IMR-90 (cell line): ENCODE measurements at regions not wholly inside any gene's neighbourhood (a gene's known extent, or its start where the extent isn't known, plus 50 kb on each side); places are given as distances from the start of the nearest gene placed in this dataset.

Experiments
- ATAC-seq: fragments of 200-7000 bp; cut with Tn5 transposase; 2 replicates; pipeline ENCODE4 v1.9.1; 2020; ENCODE audit warnings: low read depth, mild to moderate bottlenecking, moderate library complexity
- BruUV-seq: library from RNA; stranded (reverse); fragments of 400-500 nt; replicated peaks from 2 replicates; lab custom pipeline; 2021; lab: Mats Ljungman, UMichigan
- CTCF ChIA-PET: fragments of 300-600 bp; formaldehyde crosslinking; extraction: SDS; loops from one replicate; lab custom pipeline; 2021; ENCODE audit warnings: antibody characterized with exemption; lab: Yijun Ruan, JAX
- POLR2A ChIA-PET: fragments of 300-600 bp; sonication (Branson Sonifier 250); formaldehyde crosslinking; loops from one replicate; lab custom pipeline; 2022; ENCODE audit warnings: antibody characterized with exemption; ENCODE audit not compliant: unreplicated experiment; lab: Charles Lee
- DNase-seq: peaks from one replicate; pipeline ENCODE4 v3.0.0; 2013
- H2AFZ ChIP-seq: replicated peaks from 2 replicates; pipeline ENCODE3; 2013; ENCODE audit warnings: low read length, mild to moderate bottlenecking; ENCODE audit not compliant: poor library complexity
- H2AK5ac ChIP-seq: 2 replicates; pipeline ENCODE4 v1.6.1; 2013; ENCODE audit warnings: low read depth, low read length, inconsistent platforms
- H2AK9ac ChIP-seq: replicated peaks from 2 replicates; pipeline ENCODE3; 2013; ENCODE audit warnings: mild to moderate bottlenecking, low read depth, low read length, moderate library complexity; ENCODE audit not compliant: poor library complexity
- H2BK120ac ChIP-seq: 2 replicates; pipeline ENCODE4 v1.6.1; 2013; ENCODE audit warnings: low read depth, low read length, inconsistent platforms
- H2BK15ac ChIP-seq: 3 replicates; pipeline ENCODE4 v1.6.1; 2013; ENCODE audit warnings: low read depth, low read length, inconsistent platforms
- H2BK20ac ChIP-seq: 2 replicates; pipeline ENCODE4 v1.6.1; 2013; ENCODE audit warnings: low read depth, mild to moderate bottlenecking, inconsistent platforms, low read length, moderate library complexity
- H2BK5ac ChIP-seq: 2 replicates; pipeline ENCODE4 v1.6.1; 2013; ENCODE audit warnings: mild to moderate bottlenecking, low read depth, low read length, inconsistent platforms; ENCODE audit not compliant: poor library complexity, severe bottlenecking
- H3K14ac ChIP-seq: replicated peaks from 2 replicates; pipeline ENCODE4 v1.6.1; 2013; ENCODE audit warnings: low read depth, low read length, inconsistent platforms
- H3K18ac ChIP-seq: 2 replicates; pipeline ENCODE4 v1.6.1; 2013; ENCODE audit warnings: low read depth, low read length, control low read depth
- H3K23ac ChIP-seq: 2 replicates; pipeline ENCODE4 v1.6.1; 2013; ENCODE audit warnings: low read depth, low read length, inconsistent platforms
- H3K27ac ChIP-seq: 2 replicates; pipeline ENCODE4 v1.5.1; 2013; ENCODE audit warnings: mild to moderate bottlenecking, control low read depth, low read length; ENCODE audit not compliant: insufficient read depth
- H3K27me3 ChIP-seq: 2 replicates; pipeline ENCODE4 v1.6.1; 2013; ENCODE audit warnings: low read length; ENCODE audit not compliant: control insufficient read depth, insufficient read depth
- H3K36me3 ChIP-seq: 2 replicates; pipeline ENCODE4 v1.6.1; 2013; ENCODE audit warnings: low read length, mixed read lengths; ENCODE audit not compliant: control insufficient read depth, insufficient read depth
- H3K4ac ChIP-seq: 2 replicates; pipeline ENCODE4 v1.6.1; 2013; ENCODE audit warnings: low read depth, low read length, inconsistent platforms
- H3K4me1 ChIP-seq: 2 replicates; pipeline ENCODE4 v1.6.1; 2013; ENCODE audit warnings: low read length, mixed read lengths; ENCODE audit not compliant: control insufficient read depth, insufficient read depth
- H3K4me2 ChIP-seq: 2 replicates; pipeline ENCODE4 v1.6.1; 2013; ENCODE audit warnings: low read depth, mild to moderate bottlenecking, control low read depth, low read length, moderate library complexity
- H3K4me3 ChIP-seq: 2 replicates; pipeline ENCODE4 v1.5.1; 2013; ENCODE audit warnings: low read depth, mild to moderate bottlenecking, control low read depth, low read length, moderate library complexity; ENCODE audit not compliant: insufficient read depth
- H3K56ac ChIP-seq: 2 replicates; pipeline ENCODE4 v1.6.1; 2013; ENCODE audit warnings: low read length, inconsistent platforms; ENCODE audit not compliant: insufficient read depth; ENCODE audit errors: extremely low read depth
- H3K79me1 ChIP-seq, 2 experiments: 2 replicates each; pipeline ENCODE4 v1.6.1; 2013; ENCODE audit warnings: low read length in 2 of 2, inconsistent platforms in 1 of 2, low read depth in 1 of 2
- H3K9ac ChIP-seq: 2 replicates; pipeline ENCODE4 v1.6.1; 2013; ENCODE audit warnings: low read depth, low read length, control low read depth
- H3K9me1 ChIP-seq: 2 replicates; pipeline ENCODE4 v1.6.1; 2013; ENCODE audit warnings: low read length, inconsistent platforms; ENCODE audit not compliant: insufficient read depth
- H3K9me3 ChIP-seq: 2 replicates; pipeline ENCODE4 v1.6.1; 2013; ENCODE audit warnings: low read length; ENCODE audit not compliant: control insufficient read depth, insufficient read depth
- H4K20me1 ChIP-seq: 2 replicates; pipeline ENCODE4 v1.6.1; 2013; ENCODE audit warnings: low read length, inconsistent platforms; ENCODE audit not compliant: insufficient read depth
- H4K5ac ChIP-seq: 2 replicates; pipeline ENCODE4 v1.6.1; 2013; ENCODE audit warnings: mild to moderate bottlenecking, low read depth, low read length, control low read depth
- H4K8ac ChIP-seq, 2 experiments: 2 replicates each; pipeline ENCODE4 v1.6.1; 2013; ENCODE audit warnings: low read depth in 2 of 2, low read length in 2 of 2, control low read depth in 1 of 2, inconsistent platforms in 1 of 2
- H4K91ac ChIP-seq: 2 replicates; pipeline ENCODE4 v1.6.1; 2013; ENCODE audit warnings: low read depth, low read length, inconsistent platforms; ENCODE audit not compliant: insufficient read depth
- FOS ChIP-seq: fragments of 150-350 bp; IDR thresholded peaks from 2 replicates; pipeline ENCODE4 v1.6.1; 2016; ENCODE audit warnings: low read depth, low read length
- NFE2L2 ChIP-seq: fragments of 150-350 bp; IDR thresholded peaks from 2 replicates; pipeline ENCODE4 v1.6.1; 2016; ENCODE audit warnings: low read depth, mild to moderate bottlenecking, low read length
- RAD21 ChIP-seq: IDR thresholded peaks from 2 replicates; pipeline ENCODE4 v1.6.1; 2012; ENCODE audit warnings: low read length, improper control_type of control experiment
- WGBS, 2 experiments: methylation state at CpG; one replicate each; pipeline versions ENCODE4 v1.1.5 to v1.1.7; 2013; ENCODE audit warnings: missing lambda C conversion rate in 2 of 2; ENCODE audit not compliant: insufficient read length in 1 of 2; ENCODE audit errors: extremely low coverage in 2 of 2; 5-methylcytosine and 5-hydroxymethylcytosine counted together
- dilution Hi-C: fragments of 300-500 bp; cut with HindIII; formaldehyde crosslinking; loops from one replicate; pipeline ENCODE4 v1.14.3; 2018; ENCODE audit warnings: low sequenced_read_pairs; ENCODE audit not compliant: unreplicated experiment
- in situ Hi-C: fragments of 300-500 bp; cut with MboI; formaldehyde crosslinking; loops from 3 replicates; pipeline ENCODE4 v1.14.3; 2019; ENCODE audit warnings: low sequenced_read_pairs, inconsistent platforms, mixed read lengths
- intact Hi-C: fragments of 100-400 bp; cut with micrococcal nuclease; formaldehyde crosslinking; loops from 2 replicates; pipeline ENCODE4 v1.10.0; 2022

GRCh38 chr4:31518796-31519250 lies 798.7 kb downstream of the PCDH7 start:
- ChIA-PET POLR2A (no interaction called here), CTCF (no interaction called here)
- H3K79me1 ChIP-seq, result no peaks in the 10 kb centered on the region
- no peaks in the 10 kb centered on the region for H3K9me3 ChIP-seq
- dilution Hi-C loops, result no loop called here
- no peak overlapping the region for H3K18ac ChIP-seq
- no peaks in the 10 kb centered on the region for H3K9me1 ChIP-seq
- peak; percentile 32 for DNase-seq
- in situ Hi-C loops, result no loop called here
- BruUV-seq, result no TSS peak
- no peak overlapping the region for H2BK120ac ChIP-seq
- no peaks in the 10 kb centered on the region for H4K20me1 ChIP-seq
- no peak overlapping the region for H3K23ac ChIP-seq
- no peak overlapping the region for H3K4me2 ChIP-seq
- H3K9ac ChIP-seq, result no peak overlapping the region
- TF ChIP-seq NFE2L2 (no peak), RAD21 (no peak), FOS (peak; percentile 40; the same call in 1 of the 2 replicates)
- H3K14ac ChIP-seq, result no peak overlapping the region
- H2AK9ac ChIP-seq, result no peak overlapping the region
- H3K27me3 ChIP-seq, result no peaks in the 10 kb centered on the region
- no peak overlapping the region for H2BK5ac ChIP-seq
- H4K8ac ChIP-seq, result no peak overlapping the region
- no peak overlapping the region for H2BK15ac ChIP-seq
- H3K36me3 ChIP-seq, result no peaks in the 10 kb centered on the region
- ATAC-seq, result peak; percentile 80
- H3K4me3 ChIP-seq, result no peak overlapping the region
- H3K4me1 ChIP-seq, result no peaks in the 10 kb centered on the region
- no CpG with 5 or more reads among the region's 3 CpGs for WGBS, 2 experiments
- no peak overlapping the region for H2AFZ ChIP-seq
- H4K91ac ChIP-seq, result no peak overlapping the region
- no peak overlapping the region for H2AK5ac ChIP-seq
- no peak overlapping the region for H2BK20ac ChIP-seq
- no peak overlapping the region for H3K56ac ChIP-seq
- intact Hi-C loops, result no loop called here
- H4K5ac ChIP-seq, result no peak overlapping the region
- no peak overlapping the region for H3K4ac ChIP-seq
- H3K27ac ChIP-seq, result no peak overlapping the region
